SK-N-MC (cell line): ENCODE measurements at regions not wholly inside any gene's neighbourhood (a gene's known extent, or its start where the extent isn't known, plus 50 kb on each side); places are given as distances from the start of the nearest gene placed in this dataset.

Source experiments
- EZH2 ChIP-seq: fragments of 200-600 bp; sonication (generic); IDR thresholded peaks from one replicate; pipeline ENCODE4 v1.6.1; 2017; ENCODE audit warnings: antibody characterized with exemption
- FOXP2 ChIP-seq: optimal IDR thresholded peaks from 2 replicates; pipeline ENCODE3; 2011; ENCODE audit warnings: mild to moderate bottlenecking, moderate library complexity; ENCODE audit not compliant: insufficient read depth; ENCODE audit errors: extremely low read length, control extremely low read depth
- POLR2AphosphoS5 ChIP-seq: IDR thresholded peaks from 2 replicates; pipeline ENCODE4 v1.6.1; 2012; ENCODE audit warnings: mild to moderate bottlenecking, low read depth, low read length, borderline replicate concordance

DNA sequence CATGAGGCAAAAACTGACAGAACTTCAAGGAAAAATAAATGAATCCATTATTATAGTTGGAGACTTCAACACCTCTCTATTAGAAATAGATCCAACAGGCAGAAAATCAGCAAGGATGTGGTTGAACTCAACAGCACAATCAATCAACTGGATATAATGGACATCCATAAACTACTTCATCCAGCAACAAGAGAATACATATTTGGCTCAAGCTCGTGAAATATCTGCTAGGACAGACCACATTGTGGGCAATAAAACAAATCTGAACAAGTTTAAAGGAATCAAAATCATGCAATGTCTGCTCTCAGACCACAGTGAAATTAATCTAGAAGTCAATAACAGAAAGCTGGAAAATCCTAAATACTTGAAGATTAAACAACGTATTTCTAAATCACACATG, 362.6 kb downstream of the CD109 start:
- no peak for TF ChIP-seq EZH2
- TF ChIP-seq POLR2AphosphoS5, result no peak
- no peak for TF ChIP-seq FOXP2
